ENCODE measurements at regions not wholly inside any gene's neighbourhood (a gene's known extent, or its start where the extent isn't known, plus 50 kb on each side); places are given as distances from the start of the nearest gene placed in this dataset.

GRCh38 chr4:128596115-128596514 is 213.4 kb upstream of the JADE1 start:
- TF ChIP-seq, protein P1, sequence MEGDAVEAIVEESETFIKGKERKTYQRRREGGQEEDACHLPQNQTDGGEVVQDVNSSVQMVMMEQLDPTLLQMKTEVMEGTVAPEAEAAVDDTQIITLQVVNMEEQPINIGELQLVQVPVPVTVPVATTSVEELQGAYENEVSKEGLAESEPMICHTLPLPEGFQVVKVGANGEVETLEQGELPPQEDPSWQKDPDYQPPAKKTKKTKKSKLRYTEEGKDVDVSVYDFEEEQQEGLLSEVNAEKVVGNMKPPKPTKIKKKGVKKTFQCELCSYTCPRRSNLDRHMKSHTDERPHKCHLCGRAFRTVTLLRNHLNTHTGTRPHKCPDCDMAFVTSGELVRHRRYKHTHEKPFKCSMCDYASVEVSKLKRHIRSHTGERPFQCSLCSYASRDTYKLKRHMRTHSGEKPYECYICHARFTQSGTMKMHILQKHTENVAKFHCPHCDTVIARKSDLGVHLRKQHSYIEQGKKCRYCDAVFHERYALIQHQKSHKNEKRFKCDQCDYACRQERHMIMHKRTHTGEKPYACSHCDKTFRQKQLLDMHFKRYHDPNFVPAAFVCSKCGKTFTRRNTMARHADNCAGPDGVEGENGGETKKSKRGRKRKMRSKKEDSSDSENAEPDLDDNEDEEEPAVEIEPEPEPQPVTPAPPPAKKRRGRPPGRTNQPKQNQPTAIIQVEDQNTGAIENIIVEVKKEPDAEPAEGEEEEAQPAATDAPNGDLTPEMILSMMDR (conservative IDR thresholded peaks at IDR 0.05; ENCODE audit: low read length) = no peak
- DNase-seq (ENCODE audit: low read depth) = no peak
- no peak overlapping the region for H3K4me3 ChIP-seq (ENCODE audit: low read length)

GRCh38 chr4:128591482-128591881 is 218.0 kb upstream of the JADE1 start:
- no peak overlapping the region for H3K4me3 ChIP-seq (ENCODE audit: low read length)
- DNase-seq (ENCODE audit: low read depth) = no peak
- TF ChIP-seq, protein P1 (conservative IDR thresholded peaks at IDR 0.05; ENCODE audit: low read length) = no peak

DNA sequence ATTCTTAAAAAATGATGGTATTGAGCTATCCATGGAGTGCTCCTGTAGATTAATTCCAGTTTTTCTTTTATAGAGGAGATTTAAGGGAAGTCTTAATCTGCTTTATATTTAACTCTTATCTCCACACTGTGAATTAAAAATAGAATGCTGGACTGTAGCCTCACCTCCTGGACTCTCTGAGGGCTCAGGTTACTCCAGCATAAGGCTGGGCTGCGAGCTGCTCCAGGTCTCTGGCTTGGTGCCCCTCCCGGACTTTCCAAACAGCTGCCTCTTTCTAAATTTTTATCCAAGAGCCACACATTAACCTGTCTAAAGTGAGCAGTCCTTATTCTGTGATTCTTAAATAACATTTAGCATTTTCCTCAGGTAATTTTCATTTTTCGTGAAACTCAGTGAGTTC is 218.7 kb upstream of the JADE1 start:
- TF ChIP-seq, protein P1 (conservative IDR thresholded peaks at IDR 0.05; ENCODE audit: low read length) = no peak
- no peak overlapping the region for H3K4me3 ChIP-seq (ENCODE audit: low read length)
- no peak for DNase-seq (ENCODE audit: low read depth)

DNA sequence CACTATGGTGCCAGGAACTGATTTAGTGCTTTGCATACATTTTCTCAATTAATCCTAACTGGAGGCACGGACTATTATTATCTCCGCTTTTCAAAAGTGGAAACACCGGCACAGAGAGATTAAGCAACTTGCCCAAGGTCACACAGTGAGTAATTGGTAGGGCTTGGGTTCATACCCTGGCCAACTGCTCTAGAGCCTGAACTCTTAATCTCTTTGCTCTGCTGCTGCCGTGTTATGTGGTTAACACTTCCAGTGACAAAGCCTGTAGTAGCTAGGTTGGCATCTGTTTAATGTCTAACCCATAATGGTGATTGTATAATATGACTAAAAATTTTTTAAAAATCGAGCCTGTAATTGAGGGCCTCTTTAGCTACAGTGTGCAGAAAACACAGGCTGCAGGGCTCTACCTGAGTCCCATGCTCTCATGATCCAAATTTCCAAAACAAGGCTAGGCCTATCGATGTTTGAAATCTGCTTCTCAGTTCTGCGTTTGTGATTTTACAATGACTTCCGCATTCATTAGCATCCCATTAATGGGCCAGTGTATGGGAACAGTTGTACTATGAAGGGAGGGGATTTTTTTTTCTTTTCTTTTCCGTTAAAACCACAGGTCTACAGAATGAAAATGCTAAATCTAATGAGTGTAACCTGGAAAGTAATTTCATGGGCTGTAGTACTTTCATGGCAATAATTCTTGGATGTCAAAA is 219.3 kb upstream of the JADE1 start:
- DNase-seq (ENCODE audit: low read depth) = no peak
- TF ChIP-seq, protein P1 (conservative IDR thresholded peaks at IDR 0.05; ENCODE audit: low read length) = no peak
- no peak overlapping the region for H3K4me3 ChIP-seq (ENCODE audit: low read length)

- H3K4me3 ChIP-seq (ENCODE audit: low read length) = no peak overlapping the region
- no peak for DNase-seq (ENCODE audit: low read depth)
- TF ChIP-seq, protein P1 (conservative IDR thresholded peaks at IDR 0.05; ENCODE audit: low read length) = no peak
These were observed 220.0 kb upstream of the JADE1 start for GRCh38 chr4:128589384-128589965.

GRCh38 chr4:128587382-128587781 is 222.1 kb upstream of the JADE1 start:
- H3K4me3 ChIP-seq (ENCODE audit: low read length) = no peak overlapping the region
- no peak for DNase-seq (ENCODE audit: low read depth)
- TF ChIP-seq, protein P1 (conservative IDR thresholded peaks at IDR 0.05; ENCODE audit: low read length) = no peak
